ENCODE measurements at regions not wholly inside any gene's neighbourhood (a gene's known extent, or its start where the extent isn't known, plus 50 kb on each side); places are given as distances from the start of the nearest gene placed in this dataset.
"Not testable (repeated sequence)": the region's sequence is repeated elsewhere in the genome, so short reads cannot be mapped to it uniquely, and the experiment has no call there.

DNA sequence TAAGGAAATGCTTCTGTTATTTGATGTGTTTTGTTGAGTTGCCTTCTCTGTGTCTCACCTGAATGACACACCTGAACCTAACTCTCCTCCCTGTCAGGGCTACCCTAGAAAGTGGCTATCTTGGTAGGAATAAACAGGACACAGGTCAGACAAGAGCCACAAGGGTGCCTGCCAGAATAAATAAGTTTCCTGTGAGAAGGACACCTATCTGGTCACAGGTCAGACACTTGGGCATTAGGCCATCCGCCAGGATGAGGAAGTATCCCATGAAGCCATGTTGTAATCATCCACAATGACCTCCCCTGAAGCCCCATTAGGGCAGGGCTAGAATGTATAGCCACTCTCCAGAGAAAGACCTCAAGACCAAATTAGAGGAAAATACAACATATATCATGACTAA, 318.8 kb downstream of the ZNF674 start:
- DNase-seq (ENCODE audit: low spot score) = no peak

DNA sequence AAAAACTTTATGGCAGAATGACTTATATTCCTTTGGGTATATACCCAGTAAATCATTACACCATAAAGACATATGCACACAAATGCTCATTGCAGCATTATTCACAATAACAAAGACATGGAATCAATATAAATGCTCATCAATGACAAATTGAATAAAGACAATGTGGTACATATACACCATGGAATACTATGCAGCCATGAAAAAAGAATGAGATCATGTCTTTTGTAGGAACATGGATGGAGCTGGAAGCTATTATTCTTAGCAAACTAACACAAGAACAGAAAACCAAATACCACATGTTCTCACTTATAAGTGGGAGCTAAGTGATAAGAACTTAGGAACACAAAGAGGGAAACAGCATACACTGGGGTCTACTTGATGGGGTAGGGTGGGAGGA, 321.7 kb downstream of the ZNF674 start:
- not testable (repeated sequence) for DNase-seq (ENCODE audit: low spot score)

DNA sequence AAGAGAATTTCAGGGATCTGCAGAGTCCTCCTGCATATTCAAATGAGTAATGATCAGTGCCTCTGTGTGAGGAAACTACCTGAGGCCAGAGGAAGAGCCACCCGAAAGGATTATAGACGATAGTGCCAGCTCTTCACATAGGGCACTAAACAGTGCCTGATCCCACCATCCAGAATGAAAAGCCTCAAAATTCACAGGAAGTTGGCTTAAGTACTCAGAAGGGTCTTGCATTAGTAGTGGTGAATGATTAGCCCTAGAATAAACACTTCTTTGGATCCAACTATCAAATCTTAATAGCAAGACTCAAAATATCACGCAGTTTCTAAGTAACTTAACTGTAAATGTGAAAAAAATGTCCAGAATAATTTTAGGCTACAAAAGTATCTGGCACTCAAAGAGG, 324.4 kb downstream of the ZNF674 start:
- no peak for DNase-seq (ENCODE audit: low spot score)

DNA sequence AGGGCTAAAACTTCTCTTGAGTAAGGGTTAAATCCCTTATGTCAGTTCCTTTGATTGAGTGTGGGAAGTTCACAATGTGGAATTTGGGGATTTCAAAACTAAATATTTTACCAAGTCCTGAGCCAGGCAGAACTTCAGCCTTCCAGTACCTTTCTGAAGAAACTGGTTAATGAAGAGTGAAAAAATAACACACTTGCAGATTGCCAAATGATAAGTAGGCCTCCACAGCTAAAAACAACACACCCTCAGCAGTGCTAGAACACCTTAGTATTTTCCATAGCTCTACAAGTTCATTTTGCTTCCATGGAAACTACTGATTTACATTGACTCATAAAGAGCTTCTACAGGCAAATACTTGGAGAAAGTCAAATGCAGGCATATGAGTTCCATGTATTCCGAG, 326.8 kb downstream of the ZNF674 start:
- DNase-seq (ENCODE audit: low spot score) = no peak

DNA sequence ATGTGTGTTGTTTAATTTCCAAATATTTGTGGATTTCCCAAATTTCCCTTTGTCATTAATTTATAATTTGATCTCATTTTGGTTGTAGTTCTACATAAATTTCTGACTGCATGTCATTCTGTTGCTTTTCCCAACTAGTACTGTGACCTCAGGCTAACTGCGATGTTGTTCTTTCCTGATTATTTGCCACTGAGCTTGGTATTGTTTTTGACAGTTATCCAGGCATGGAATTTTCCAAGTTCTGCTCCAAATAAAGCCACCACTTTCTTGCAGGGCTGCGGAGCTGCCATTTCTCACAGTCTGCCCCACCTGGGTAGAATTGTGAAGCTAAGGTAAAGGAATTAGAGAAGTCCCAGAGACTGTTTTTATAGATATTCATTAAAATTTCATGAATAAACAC, 328.8 kb downstream of the ZNF674 start:
- no peak for DNase-seq (ENCODE audit: low spot score)

DNA sequence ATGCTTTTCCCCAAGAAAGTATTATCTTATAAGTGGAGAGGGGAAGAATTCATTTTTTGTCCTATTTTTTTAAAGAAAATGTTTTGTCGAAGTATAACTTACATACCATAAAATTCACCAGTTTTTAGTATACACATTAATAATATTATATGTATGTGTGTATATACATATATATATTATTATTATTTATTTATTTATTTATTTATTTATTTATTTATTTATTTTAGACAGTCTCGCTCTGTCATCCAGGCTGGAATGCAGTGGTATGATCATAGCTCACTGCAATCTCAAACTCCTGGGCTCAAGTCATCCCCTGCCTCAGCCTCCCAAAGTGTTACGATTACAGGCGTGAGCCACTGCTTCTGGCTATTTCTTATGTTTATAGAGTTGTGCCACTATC, 334.1 kb downstream of the ZNF674 start:
- no peak for DNase-seq (ENCODE audit: low spot score)

DNA sequence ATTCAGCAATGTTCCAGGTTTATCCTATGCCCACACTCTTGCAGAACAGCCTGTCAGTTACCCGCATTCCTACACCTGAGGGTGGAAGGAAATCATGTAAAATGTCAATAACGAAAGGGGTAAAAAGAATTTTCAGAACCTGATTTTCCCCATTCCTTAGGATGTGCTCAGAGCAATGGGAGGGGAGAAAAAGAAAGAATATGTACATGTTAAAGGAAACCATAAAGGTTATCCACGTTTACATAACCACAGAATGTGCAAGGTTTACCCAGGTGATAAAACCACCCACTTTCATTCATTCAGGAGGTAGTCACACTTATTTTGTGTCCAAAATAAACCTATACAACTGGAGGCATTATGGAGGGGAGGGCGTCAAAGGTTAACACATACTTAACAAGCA, 335.5 kb downstream of the ZNF674 start:
- no peak for DNase-seq (ENCODE audit: low spot score)

DNA sequence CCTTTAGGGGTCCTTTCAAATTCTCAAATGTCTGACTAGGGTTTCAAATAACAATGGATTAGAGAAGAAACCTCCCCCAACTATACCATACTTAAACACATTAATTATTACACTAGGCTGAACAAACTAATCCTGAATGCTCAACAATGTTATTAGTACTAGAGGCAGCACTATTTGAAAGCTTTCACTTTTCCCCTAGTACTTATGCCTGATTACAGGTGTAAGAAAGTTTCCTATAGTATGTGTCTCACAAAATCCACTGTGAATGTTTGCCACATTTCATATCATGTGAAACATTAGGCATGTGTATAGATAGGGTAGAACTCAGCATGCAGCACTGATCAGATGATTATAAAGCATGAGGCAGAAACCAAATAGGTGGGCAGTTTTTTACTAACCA, 336.2 kb downstream of the ZNF674 start:
- no peak for DNase-seq (ENCODE audit: low spot score)

DNA sequence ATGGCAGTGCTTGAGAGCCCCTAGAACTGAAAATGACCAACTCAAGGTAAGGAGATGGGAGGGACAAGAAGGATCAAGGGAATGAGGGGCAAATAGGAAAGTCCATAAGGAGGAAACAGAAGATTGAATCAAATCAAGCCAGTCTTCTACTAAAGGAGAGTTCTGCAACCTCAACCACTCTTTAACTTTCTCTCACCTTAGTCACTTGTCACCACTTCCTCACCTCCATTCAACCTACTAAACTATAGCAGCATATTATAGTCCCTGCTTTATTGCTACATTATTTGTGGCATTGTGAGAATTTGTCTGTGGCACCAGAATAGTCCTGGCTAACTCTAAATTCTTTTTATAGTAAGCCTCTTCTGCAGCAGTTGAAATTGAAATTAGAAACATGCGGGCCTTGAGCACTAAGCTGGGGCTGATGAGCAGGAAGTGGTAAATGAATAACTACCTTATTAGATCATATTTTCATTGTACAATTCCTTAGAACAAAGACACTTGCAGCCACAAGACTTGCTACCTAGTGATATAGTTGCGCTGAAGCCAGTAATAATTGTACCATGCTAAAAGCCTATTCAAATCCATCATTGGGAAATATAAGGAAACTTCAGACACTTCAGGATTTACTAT, 336.9 kb downstream of the ZNF674 start:
- no peak for DNase-seq (ENCODE audit: low spot score)

DNA sequence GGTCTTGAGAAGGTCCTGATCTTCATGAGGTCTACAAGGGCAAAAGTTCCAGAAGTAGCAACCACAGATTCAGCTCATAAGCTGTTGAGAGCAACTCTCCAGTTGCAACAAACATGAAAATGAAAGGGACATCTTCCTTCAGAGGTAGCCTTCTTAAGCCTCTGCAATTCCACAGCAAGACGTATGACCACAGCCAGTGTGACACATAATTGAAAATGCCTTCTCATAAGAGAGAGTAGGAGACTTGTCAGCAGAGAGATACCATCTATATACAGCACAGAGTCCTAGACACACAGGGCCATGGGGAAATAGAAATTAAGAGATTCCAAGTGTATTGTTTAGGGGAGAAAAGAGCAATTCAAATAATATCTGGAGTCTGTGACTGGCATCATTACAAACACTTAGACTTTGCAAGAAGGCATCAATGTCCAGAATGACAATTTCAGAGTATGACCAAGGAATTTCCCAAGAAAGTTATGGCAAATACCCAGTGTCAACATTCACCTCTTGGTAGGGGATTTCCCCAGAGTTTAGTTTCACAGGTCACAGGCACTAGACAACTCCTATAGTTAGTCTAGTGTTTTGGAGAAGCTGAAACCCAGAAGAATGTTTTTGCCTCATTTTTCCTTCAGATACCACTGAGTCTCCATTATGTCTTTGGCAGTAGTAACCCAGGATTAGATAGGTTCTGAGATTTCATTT, 340.3 kb downstream of the ZNF674 start:
- DNase-seq (ENCODE audit: low spot score) = no peak

DNA sequence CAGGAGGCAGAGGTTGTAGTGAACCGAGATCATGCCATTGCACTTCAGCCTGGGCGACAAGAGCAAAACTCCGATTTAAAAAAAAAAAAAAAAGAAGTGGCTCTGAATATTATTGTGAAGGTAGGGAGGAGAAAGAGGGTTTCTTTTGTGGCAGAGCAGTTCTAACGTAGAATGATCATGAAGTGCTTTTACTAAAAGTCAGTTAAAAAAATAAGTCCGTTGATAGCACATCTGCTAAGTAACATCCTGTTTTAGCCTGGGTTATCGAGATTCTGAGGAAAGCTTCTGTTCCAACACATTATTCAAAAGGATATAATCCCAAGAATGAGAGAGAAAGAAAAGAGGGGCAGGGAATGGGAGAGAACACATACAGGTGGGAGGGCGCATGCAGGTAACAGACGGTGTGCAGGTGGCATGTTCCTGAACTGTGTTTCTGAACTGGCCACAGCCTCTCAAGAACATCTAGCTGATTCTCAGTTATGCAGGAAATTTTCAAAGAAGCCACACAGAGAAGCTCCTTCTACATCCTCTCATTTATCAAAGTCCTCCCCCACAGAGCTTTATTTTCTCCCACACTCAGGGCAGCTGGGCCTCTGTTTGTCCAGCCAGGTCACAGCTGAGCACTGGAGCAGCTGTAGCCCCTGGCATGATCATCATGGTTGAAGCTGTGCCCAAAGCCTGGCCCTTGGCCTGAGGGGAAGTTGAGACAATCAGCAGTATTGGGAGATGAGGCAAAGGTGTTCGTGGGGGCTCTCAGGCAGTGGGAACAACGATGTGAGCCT, 342.3 kb downstream of the ZNF674 start:
- DNase-seq (ENCODE audit: low spot score) = no peak

DNA sequence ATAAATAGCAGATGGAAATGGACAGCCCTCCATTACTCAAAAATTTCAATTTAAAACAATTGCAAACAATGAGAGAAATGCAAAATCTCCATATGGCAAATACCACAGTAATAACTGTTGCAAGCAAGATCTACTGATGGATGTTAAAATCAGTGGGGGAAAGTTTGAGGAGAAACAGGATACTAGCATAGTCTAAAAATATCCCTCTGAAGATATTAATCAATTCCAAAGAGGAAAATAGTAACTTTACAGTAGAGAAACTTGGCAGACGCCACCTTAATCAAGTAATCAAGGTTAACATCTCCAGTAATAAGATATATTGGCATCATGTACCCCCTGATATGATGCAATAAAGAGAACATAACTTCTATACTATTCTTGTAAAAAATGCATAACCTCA, 344.8 kb downstream of the ZNF674 start:
- no peak for DNase-seq (ENCODE audit: low spot score)

DNA sequence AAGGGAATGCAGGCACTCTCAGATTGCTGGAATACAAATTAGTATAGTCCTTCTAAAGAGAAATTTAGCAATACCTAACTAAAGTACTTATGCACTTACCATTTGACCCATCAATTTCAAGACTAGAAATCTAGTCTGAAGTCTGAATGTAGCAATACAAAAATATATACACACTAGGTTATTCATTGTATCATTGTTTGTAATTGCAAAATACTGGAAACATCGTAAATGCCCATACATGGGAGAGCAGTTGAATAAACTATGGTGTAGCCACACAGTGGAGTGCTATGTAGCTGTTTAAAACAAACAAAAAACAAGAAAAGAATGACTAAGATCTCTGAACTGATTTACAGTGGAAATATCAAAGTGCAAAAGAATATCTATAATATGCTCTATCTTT, 346.4 kb downstream of the ZNF674 start:
- no peak for DNase-seq (ENCODE audit: low spot score)

DNA sequence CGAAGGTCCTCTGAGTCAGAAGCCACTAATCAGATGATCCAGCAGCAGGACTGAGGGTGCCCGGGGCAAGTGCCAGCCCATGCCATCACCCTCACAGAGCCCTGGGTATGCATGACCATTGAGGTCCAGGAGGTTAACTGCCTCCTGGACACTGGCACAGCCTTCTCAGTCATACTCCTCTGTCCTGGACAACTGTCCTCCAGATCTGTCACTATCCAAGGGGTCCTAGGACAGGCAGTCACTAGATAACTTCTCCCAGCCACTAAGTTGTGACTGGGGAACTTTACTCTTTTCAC, 358.5 kb downstream of the ZNF674 start:
- DNase-seq (ENCODE audit: low spot score) = not testable (repeated sequence)

DNA sequence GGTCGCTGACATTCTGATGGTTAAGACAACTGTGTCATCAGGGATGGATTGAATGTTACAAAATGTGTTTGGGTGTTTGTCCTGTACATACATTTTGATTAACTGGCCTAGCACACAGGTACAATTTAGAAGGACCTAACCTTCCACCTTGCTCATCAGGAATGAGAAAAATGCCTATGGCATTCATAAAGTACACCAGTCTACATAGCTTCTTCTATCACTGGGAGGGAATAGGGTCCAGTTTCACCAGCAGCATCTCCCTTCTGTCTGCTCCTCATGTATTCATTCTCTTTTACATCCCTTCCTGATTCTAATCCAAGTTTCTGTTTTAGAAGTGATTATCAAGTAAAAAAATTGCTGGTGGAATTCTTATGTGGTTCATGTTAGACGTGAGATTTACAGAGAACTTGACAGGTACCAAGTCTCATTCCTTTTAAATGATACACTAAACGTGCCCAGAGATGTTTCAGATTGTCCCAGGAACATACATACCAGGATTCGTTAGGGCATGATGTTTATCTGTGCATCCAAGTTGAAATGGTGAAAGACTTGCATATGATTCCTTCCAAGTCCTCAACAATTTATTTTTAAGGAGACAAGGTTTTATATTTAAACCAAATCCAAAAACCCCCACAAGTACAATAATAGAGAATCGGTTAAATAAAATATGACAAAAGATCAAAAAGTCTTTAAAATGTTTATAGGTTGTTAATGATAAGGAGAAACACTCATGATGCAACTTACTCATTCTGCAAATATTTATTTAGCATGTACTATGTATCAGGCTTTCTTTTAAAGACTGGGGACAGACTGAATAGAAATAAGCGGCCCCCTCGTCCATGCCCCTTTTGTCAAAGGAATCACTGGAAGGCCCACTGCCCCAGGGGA, 359.1 kb downstream of the ZNF674 start:
- no peak for DNase-seq (ENCODE audit: low spot score)

DNA sequence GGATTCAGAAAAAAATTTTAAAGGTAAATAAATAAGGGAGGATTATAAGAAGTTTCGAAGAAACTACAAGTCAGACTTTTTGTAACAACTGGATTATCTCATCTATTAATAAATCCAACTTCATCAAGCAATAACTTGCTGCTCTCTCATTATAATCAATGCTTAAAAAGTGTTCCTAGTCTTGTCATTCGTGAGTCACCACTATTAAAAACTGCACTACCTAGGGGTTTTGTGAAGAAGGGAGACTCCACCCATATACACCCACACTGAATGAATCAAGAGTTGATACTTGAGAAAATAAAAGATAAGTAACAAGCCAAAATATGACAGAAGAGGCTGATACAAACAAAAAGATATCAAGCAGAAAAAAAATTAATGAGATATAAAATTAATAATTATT, 360.5 kb downstream of the ZNF674 start:
- DNase-seq (ENCODE audit: low spot score) = no peak

DNA sequence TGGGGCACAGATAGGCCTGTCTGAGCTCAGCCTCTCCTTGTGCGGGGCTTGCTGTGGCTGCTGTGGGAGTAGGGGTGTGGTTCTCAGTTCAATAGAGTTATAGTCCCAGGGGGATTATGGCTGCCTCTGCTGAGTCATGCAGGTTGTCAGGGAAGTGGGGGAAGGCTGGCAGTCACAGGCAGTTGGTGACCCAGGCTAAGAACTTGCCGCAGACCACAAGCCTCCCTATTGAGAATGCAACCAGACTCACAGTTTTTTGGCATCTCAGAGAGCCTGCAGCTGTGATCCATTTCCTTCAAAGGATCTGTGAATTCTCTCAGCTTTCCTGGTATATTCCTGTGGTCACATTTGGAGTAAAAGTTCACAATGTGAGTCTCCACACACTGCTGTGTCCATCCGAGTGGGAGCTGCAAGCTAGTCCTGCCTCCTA, 364.9 kb downstream of the ZNF674 start:
- no peak for DNase-seq (ENCODE audit: low spot score)

DNA sequence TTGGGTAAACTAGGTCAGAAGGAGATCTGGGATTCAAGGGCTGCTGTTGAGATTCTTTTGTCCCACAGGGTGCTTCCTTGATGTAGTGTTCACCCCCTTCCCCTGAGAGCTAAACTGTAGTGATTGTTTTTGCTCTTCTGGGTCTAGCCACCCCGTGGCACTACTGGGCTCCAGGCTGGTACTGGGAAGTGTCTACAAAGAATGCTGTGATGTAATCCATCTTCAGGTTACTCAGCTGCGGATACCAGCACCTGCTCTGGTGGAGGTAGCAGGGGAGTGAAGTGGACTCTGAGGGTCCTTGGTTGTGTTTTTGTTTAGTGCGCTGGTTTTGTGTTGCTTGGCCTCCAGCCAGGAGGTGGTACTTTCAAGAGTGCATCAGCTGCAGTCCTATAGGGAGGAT, 365.5 kb downstream of the ZNF674 start:
- DNase-seq (ENCODE audit: low spot score) = no peak

DNA sequence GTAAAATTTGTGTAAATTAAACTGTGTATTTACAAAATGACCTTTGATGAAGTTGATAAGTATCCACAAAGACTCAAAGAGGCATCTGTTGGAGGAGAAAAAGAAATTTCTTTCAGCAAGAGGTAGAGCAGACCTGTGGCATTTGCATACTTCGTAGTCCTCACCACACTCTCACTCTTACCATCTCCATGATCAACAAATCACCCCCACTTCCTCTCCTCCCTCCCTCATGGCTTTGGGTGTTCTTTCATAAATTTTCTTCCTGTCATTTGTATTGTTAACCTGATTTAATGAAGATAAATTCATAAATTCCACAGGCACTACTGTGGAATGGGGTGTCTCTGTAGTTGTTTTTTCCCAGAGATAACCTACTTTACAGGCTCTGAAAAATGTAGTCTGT, 366.5 kb downstream of the ZNF674 start:
- no peak for DNase-seq (ENCODE audit: low spot score)

DNA sequence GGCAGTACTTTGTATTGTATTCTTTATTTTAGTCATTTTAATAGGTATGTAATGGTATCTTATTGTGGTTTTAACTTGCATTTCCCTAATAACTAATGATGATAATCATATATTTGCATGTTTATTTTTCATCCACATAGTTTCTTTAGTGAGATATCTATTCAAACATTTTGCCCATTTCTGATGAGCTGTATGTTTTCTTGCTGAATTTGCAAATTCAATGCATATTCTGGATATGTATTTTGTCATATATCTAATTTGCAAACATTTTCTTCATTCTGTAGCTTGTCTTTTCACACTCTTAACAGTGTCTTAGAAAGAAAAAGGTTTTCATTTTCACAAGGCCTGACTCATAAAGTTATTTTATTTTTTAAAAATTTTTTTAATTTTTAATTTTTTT, 372.1 kb downstream of the ZNF674 start:
- no peak for DNase-seq (ENCODE audit: low spot score)

DNA sequence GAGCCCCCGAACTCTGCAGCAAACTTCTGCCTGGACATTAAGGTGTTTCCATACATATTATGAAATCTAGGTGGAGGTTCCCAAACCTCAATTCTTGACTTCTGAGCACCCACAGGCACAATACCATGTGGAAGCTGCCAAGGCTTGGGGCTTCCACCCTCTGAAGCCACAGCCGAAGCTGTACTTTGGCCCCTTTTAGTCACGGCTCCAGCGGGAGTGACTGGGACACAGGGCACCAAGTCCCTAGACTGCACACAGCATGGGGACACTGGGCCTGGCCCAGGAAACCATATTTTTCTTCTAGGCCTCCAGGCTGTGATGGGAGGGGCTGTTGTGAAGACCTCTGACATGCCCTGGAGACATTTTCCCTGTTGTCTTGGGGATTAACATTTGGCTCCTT, 373.8 kb downstream of the ZNF674 start:
- not testable (repeated sequence) for DNase-seq (ENCODE audit: low spot score)

DNA sequence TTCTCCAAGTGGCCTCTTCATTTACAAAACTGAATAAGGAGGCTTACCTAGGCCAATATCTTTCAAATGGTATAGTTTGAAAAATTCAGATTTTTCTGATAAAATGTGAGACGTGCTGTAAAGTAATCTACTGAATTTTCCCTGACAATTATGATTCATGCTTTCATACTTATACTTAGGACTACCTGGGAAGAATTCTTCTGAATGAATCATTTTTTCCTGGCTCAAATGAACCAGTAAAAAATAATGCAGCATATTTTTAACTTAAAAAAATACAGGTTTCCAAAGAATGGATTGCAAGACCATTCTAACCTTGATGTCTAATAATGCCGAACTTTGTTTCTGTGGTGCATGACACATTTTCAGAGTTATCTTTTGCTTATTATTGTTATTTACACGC, 375.4 kb downstream of the ZNF674 start:
- DNase-seq (ENCODE audit: low spot score) = no peak

DNA sequence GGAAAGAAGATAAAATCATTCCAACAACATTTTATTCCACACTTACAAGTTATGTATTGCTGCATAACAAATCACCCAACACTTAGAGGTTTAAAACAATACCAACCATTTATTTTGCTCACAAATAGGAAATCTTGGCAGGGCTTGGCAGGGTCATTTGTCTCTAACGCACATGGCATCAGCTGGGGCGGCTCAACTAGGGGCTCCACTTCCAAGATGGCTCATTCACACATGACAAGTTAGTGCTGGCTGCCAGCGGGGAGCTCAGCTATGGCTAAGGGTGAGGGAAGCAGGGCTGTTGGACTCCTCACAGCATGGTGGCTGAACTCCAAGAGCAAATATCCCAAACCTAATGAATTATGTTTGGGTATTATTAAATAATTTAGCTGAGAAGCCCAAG, 377.0 kb downstream of the ZNF674 start:
- no peak for DNase-seq (ENCODE audit: low spot score)
